Breast epithelium (tissue), 4 donors: ENCODE measurements at regions not wholly inside any gene's neighbourhood (a gene's known extent, or its start where the extent isn't known, plus 50 kb on each side); places are given as distances from the start of the nearest gene placed in this dataset.
"Not testable (repeated sequence)": the region's sequence is repeated elsewhere in the genome, so short reads cannot be mapped to it uniquely, and the experiment has no call there.

Source experiments
- DNase-seq, 2 donors: peaks; one replicate each; pipeline ENCODE4 v3.0.0-alpha.2; 2019; ENCODE audit warnings: low spot score in 2 of 2
- H3K27ac ChIP-seq, 2 donors: fragments of 200-600 bp; sonication (generic) in 1 of 2; one replicate each; pipeline ENCODE4 v1.5.1; 2016 to 2019; ENCODE audit warnings: mild to moderate bottlenecking in 1 of 2
- H3K27me3 ChIP-seq, 2 donors: fragments of 200-600 bp; sonication (generic) in 1 of 2; one replicate each; pipeline versions ENCODE4 v1.5.1 to v1.6.0; 2017 to 2019; ENCODE audit warnings: control low read depth in 1 of 2, mild to moderate bottlenecking in 1 of 2
- H3K36me3 ChIP-seq: fragments of 200-600 bp; one replicate; pipeline ENCODE4 v1.5.1; 2019
- H3K4me1 ChIP-seq, 2 donors: fragments of 200-600 bp; sonication (generic); one replicate each; pipeline ENCODE4 v1.5.1; 2016 to 2019; ENCODE audit warnings: control low read depth in 1 of 2
- H3K4me3 ChIP-seq, 3 donors: fragments of 200-600 bp; sonication (generic); 1 replicate in 2 of 3; 2 replicates in 1 of 3; pipeline ENCODE4 v1.5.1; 2016 to 2019; ENCODE audit warnings: mild to moderate bottlenecking in 3 of 3, moderate library complexity in 2 of 3
- H3K9me3 ChIP-seq, 2 donors: fragments of 200-600 bp; sonication (generic) in 1 of 2; one replicate each; pipeline ENCODE4 v1.5.1; 2016 to 2019; ENCODE audit warnings: control low read depth in 1 of 2
- POLR2A ChIP-seq: fragments of 450-650 bp; IDR thresholded peaks from one replicate; pipeline ENCODE4 v1.6.1; 2016; ENCODE audit warnings: antibody characterized with exemption, mild to moderate bottlenecking, moderate library complexity
- POLR2AphosphoS5 ChIP-seq, 3 donors: sonication (generic); formaldehyde crosslinking; IDR thresholded peaks; one replicate each; pipeline ENCODE4 v1.6.1; 2017; ENCODE audit warnings: antibody characterized with exemption in 3 of 3
- intact Hi-C: fragments of 100-400 bp; cut with DNase I; formaldehyde crosslinking; loops from one replicate; pipeline ENCODE4 v1.15.1; 2023; ENCODE audit warnings: low total_unique reads
- TF ChIP-seq, protein P1 (sequence below), 3 donors: fragments of 450-650 bp; IDR thresholded peaks; one replicate each; pipeline ENCODE4 v1.5.1; 2016 to 2017; ENCODE audit warnings: antibody characterized with exemption in 3 of 3, mild to moderate bottlenecking in 3 of 3, moderate library complexity in 3 of 3

DNA sequence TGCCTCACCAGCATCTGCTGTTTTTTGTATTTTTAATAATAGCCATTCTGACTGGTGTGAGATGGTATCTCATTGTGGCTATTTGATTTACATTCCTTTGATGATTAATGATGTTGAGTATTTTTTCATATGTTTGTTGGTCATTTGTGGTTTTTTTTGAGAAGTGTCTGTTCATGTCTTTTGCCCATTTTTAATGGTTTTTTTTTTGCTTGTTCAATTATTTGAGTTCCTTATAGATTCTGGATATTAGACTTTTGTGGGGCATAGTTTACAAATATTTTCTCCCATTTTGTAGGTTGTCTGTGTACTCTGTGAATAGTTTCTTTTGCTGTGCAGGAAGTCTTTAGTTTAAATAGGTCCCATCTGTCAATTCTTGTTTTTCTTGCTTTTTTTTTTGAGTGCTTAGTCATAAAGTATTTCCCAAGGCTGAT, 148.1 kb downstream of the NPR3 start:
- no peak overlapping the region for H3K4me3 ChIP-seq
- H3K36me3 ChIP-seq, result no peaks in the 10 kb centered on the region
- H3K27ac ChIP-seq, result no peak overlapping the region
- no peaks in the 10 kb centered on the region for H3K4me1 ChIP-seq
- intact Hi-C loops, result no loop called here
- TF ChIP-seq, protein P1, sequence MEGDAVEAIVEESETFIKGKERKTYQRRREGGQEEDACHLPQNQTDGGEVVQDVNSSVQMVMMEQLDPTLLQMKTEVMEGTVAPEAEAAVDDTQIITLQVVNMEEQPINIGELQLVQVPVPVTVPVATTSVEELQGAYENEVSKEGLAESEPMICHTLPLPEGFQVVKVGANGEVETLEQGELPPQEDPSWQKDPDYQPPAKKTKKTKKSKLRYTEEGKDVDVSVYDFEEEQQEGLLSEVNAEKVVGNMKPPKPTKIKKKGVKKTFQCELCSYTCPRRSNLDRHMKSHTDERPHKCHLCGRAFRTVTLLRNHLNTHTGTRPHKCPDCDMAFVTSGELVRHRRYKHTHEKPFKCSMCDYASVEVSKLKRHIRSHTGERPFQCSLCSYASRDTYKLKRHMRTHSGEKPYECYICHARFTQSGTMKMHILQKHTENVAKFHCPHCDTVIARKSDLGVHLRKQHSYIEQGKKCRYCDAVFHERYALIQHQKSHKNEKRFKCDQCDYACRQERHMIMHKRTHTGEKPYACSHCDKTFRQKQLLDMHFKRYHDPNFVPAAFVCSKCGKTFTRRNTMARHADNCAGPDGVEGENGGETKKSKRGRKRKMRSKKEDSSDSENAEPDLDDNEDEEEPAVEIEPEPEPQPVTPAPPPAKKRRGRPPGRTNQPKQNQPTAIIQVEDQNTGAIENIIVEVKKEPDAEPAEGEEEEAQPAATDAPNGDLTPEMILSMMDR (IDR thresholded peaks at IDR 0.05), result no peak
- TF ChIP-seq POLR2AphosphoS5 (IDR thresholded peaks at IDR 0.05), result no peak
- no peak for TF ChIP-seq POLR2A
- peaks cover 10 to 23% of the 10 kb centered on the region in 2 donors for H3K9me3 ChIP-seq
- no peaks in the 10 kb centered on the region for H3K27me3 ChIP-seq
- DNase-seq, result no peak

DNA sequence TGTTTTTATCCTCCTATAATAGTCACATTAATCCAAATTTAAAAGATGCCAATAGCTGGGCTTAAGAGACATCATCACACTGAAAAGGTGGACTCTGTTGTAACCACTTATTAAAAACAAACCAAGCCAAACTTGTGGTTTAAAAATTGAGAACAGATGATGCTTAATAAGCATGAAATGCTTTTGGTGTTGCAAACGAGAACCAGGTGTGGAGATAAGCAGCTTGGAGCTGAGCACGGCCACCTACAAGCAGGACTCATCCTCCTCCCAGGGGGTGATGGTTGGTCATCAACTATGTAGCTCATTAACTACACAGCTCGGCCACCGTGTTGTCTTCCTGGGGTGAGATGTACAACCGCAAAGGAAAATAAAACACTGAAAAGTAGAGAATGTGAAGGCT, 154.4 kb downstream of the NPR3 start:
- intact Hi-C loops, result no loop called here
- DNase-seq, result no peak
- Histone ChIP-seq H3K4me3 (no peak overlapping the region), H3K4me1 (no peaks in the 10 kb centered on the region), H3K9me3 (no peaks in the 10 kb centered on the region), H3K27me3 (no peaks in the 10 kb centered on the region), H3K36me3 (no peaks in the 10 kb centered on the region), H3K27ac (no peak overlapping the region)
- no peak for TF ChIP-seq POLR2A
- no peak for TF ChIP-seq POLR2AphosphoS5 (IDR thresholded peaks at IDR 0.05)
- TF ChIP-seq, protein P1 (IDR thresholded peaks at IDR 0.05), result no peak

DNA sequence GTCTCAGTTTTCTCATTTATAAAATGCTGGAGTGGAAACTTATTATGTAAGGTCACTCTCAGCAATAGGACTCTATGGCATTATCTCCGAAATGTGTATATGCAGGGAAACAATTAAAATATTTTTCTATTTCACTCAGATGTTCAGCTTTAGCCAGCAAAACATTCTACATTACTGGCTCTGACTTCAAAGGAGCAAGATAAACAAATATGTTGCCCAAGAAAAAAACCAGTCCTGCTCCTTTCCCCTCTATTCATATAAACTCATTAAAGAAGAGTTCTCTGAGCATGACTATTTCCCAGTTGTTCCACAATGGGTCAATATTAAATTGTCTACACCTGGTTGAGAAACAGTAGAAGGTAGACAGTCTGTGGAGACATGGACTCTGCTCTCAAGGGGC, 155.0 kb downstream of the NPR3 start:
- H3K9me3 ChIP-seq, result peaks cover 0 to 5% of the 10 kb centered on the region in 2 donors
- no peaks in the 10 kb centered on the region for H3K4me1 ChIP-seq
- DNase-seq, result no peak
- H3K27me3 ChIP-seq, result no peaks in the 10 kb centered on the region
- no peak overlapping the region for H3K4me3 ChIP-seq
- no peaks in the 10 kb centered on the region for H3K36me3 ChIP-seq
- intact Hi-C loops, result no loop called here
- H3K27ac ChIP-seq, result no peak overlapping the region
- no peak for TF ChIP-seq POLR2AphosphoS5 (IDR thresholded peaks at IDR 0.05)
- no peak for TF ChIP-seq POLR2A
- TF ChIP-seq, protein P1 (IDR thresholded peaks at IDR 0.05), result no peak

GRCh38 chr5:32869216-32869615, 158.1 kb downstream of the NPR3 start:
- Histone ChIP-seq H3K27ac (no peak overlapping the region), H3K27me3 (no peaks in the 10 kb centered on the region), H3K36me3 (no peaks in the 10 kb centered on the region), H3K4me1 (no peaks in the 10 kb centered on the region), H3K9me3 (peaks cover 10 to 29% of the 10 kb centered on the region in 2 donors), H3K4me3 (no peak overlapping the region)
- no peak for TF ChIP-seq POLR2AphosphoS5 (IDR thresholded peaks at IDR 0.05)
- TF ChIP-seq, protein P1 (IDR thresholded peaks at IDR 0.05), result no peak
- TF ChIP-seq POLR2A, result no peak
- intact Hi-C loops, result no loop called here
- DNase-seq, result no peak

DNA sequence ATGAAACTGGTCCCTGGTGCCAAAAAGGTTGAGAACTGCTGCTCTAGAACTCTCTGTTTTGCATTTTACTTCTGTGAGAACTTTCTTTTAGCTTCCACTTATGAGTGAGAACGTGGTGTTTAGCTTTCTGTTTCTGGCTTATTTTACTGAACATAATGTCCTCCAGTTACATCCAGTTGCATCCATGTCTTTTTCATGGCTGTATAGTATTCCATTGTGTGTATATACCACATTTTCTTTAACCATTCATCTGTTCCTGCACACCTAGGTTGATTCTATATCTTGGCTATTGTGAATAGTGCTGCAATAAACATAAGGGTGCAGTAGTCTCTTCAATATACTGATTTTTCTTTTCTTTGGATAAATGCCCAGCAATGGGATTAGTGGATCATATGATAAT, 165.7 kb downstream of the NPR3 start:
- TF ChIP-seq, protein P1 (IDR thresholded peaks at IDR 0.05), result no peak
- TF ChIP-seq POLR2A (no peak), POLR2AphosphoS5 (IDR thresholded peaks at IDR 0.05) (no peak)
- intact Hi-C loops, result no loop called here
- no peak for DNase-seq
- Histone ChIP-seq H3K4me1 (no peaks in the 10 kb centered on the region), H3K9me3 (peaks cover 10 to 29% of the 10 kb centered on the region in 2 donors), H3K27me3 (no peaks in the 10 kb centered on the region), H3K4me3 (no peak overlapping the region), H3K27ac (no peak overlapping the region), H3K36me3 (no peaks in the 10 kb centered on the region)

GRCh38 chr5:32879364-32879763, 168.2 kb downstream of the NPR3 start:
- not testable (repeated sequence) for H3K36me3 ChIP-seq

More at GRCh38 chr5:32879364-32879763, 168.2 kb downstream of the NPR3 start:
- H3K27ac ChIP-seq, intact Hi-C loops, DNase-seq, H3K27me3 ChIP-seq, H3K4me1 ChIP-seq, H3K4me3 ChIP-seq: not testable (repeated sequence)
- peaks cover 13 to 21% of the 10 kb centered on the region in 2 donors for H3K9me3 ChIP-seq
